ENCODE measurements at regions not wholly inside any gene's neighbourhood (a gene's known extent, or its start where the extent isn't known, plus 50 kb on each side); places are given as distances from the start of the nearest gene placed in this dataset.

- Histone ChIP-seq H3K4me1 (ENCODE audit: control insufficient read depth, extremely low read depth, insufficient read depth, low read length) (no peaks in the 10 kb centered on the region), H4K20me1 (ENCODE audit: control insufficient read depth, extremely low read depth, insufficient read depth, low read length) (no peaks in the 10 kb centered on the region), H3K36me3 (ENCODE audit: control insufficient read depth in 2 of 2, extremely low read depth in 1 of 2, insufficient read depth in 2 of 2, low read length in 2 of 2) (no peaks in the 10 kb centered on the region), H3K9me3 (ENCODE audit: control insufficient read depth, low read depth, low read length) (no peaks in the 10 kb centered on the region), H2AFZ (ENCODE audit: control insufficient read depth, low read length) (no peak overlapping the region), H3K4me2 (ENCODE audit: control insufficient read depth, extremely low read depth, insufficient read depth, low read depth, low read length) (no peak overlapping the region), H3K9me1 (ENCODE audit: control insufficient read depth, extremely low read depth, insufficient read depth, low read length) (no peaks in the 10 kb centered on the region), H3K4me3 (ENCODE audit: control insufficient read depth in 2 of 3, extremely low read depth in 1 of 3, insufficient read depth in 2 of 3, low read depth in 1 of 3, low read length in 3 of 3) (no peak overlapping the region), H3K27me3 (ENCODE audit: control insufficient read depth, extremely low read depth, insufficient read depth, low read length) (no peaks in the 10 kb centered on the region), H3K27ac (ENCODE audit: control insufficient read depth, insufficient read depth, low read length) (no peak overlapping the region), H3K9ac (ENCODE audit: control insufficient read depth, extremely low read depth, insufficient read depth, low read length) (no peak overlapping the region), H3K79me2 (ENCODE audit: control insufficient read depth, insufficient read depth, low read length) (no peaks in the 10 kb centered on the region)
- FAIRE-seq (no peak), DNase-seq (ENCODE audit: low read depth, low spot score) (no peak)
- TF ChIP-seq, protein P1, sequence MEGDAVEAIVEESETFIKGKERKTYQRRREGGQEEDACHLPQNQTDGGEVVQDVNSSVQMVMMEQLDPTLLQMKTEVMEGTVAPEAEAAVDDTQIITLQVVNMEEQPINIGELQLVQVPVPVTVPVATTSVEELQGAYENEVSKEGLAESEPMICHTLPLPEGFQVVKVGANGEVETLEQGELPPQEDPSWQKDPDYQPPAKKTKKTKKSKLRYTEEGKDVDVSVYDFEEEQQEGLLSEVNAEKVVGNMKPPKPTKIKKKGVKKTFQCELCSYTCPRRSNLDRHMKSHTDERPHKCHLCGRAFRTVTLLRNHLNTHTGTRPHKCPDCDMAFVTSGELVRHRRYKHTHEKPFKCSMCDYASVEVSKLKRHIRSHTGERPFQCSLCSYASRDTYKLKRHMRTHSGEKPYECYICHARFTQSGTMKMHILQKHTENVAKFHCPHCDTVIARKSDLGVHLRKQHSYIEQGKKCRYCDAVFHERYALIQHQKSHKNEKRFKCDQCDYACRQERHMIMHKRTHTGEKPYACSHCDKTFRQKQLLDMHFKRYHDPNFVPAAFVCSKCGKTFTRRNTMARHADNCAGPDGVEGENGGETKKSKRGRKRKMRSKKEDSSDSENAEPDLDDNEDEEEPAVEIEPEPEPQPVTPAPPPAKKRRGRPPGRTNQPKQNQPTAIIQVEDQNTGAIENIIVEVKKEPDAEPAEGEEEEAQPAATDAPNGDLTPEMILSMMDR (optimal IDR thresholded peaks at IDR 0.05 in 1 of 3, IDR thresholded peaks at IDR 0.05 in 1 of 3, conservative IDR thresholded peaks at IDR 0.05 in 1 of 3; ENCODE audit: extremely low read depth in 1 of 3, insufficient read depth in 2 of 3, low read length in 3 of 3) = no peak
- TF ChIP-seq EZH2 (IDR thresholded peaks at IDR 0.05; ENCODE audit: low read length) = no peak
- dilution Hi-C loops (cut with MboI; ENCODE audit: extremely low pct_ligation_motif_present, low sequenced_read_pairs) = no loop called here
Measured at GRCh38 chr1:102105931-102106550, 109.3 kb upstream of the OLFM3 start.

GRCh38 chr1:102103646-102104045 is 106.9 kb upstream of the OLFM3 start:
- no peak overlapping the region for H3K4me2 ChIP-seq (ENCODE audit: control insufficient read depth, extremely low read depth, insufficient read depth, low read depth, low read length)
- no peak overlapping the region for H2AFZ ChIP-seq (ENCODE audit: control insufficient read depth, low read length)
- no peak overlapping the region for H3K4me3 ChIP-seq (ENCODE audit: control insufficient read depth in 2 of 3, extremely low read depth in 1 of 3, insufficient read depth in 2 of 3, low read depth in 1 of 3, low read length in 3 of 3)
- H3K4me1 ChIP-seq (ENCODE audit: control insufficient read depth, extremely low read depth, insufficient read depth, low read length) = no peaks in the 10 kb centered on the region
- FAIRE-seq (no peak), DNase-seq (ENCODE audit: low read depth, low spot score) (no peak)
- no peaks in the 10 kb centered on the region for H3K9me3 ChIP-seq (ENCODE audit: control insufficient read depth, low read depth, low read length)
- no peak overlapping the region for H3K27ac ChIP-seq (ENCODE audit: control insufficient read depth, insufficient read depth, low read length)
- TF ChIP-seq, protein P1 (optimal IDR thresholded peaks at IDR 0.05 in 1 of 3, IDR thresholded peaks at IDR 0.05 in 1 of 3, conservative IDR thresholded peaks at IDR 0.05 in 1 of 3; ENCODE audit: extremely low read depth in 1 of 3, insufficient read depth in 2 of 3, low read length in 3 of 3) = no peak
- no peak for TF ChIP-seq EZH2 (IDR thresholded peaks at IDR 0.05; ENCODE audit: low read length)
- H3K9me1 ChIP-seq (ENCODE audit: control insufficient read depth, extremely low read depth, insufficient read depth, low read length) = no peaks in the 10 kb centered on the region
- dilution Hi-C loops (cut with MboI; ENCODE audit: extremely low pct_ligation_motif_present, low sequenced_read_pairs) = no loop called here
- H3K36me3 ChIP-seq (ENCODE audit: control insufficient read depth in 2 of 2, extremely low read depth in 1 of 2, insufficient read depth in 2 of 2, low read length in 2 of 2) = no peaks in the 10 kb centered on the region
- H4K20me1 ChIP-seq (ENCODE audit: control insufficient read depth, extremely low read depth, insufficient read depth, low read length) = no peaks in the 10 kb centered on the region
- H3K27me3 ChIP-seq (ENCODE audit: control insufficient read depth, extremely low read depth, insufficient read depth, low read length) = no peaks in the 10 kb centered on the region
- no peaks in the 10 kb centered on the region for H3K79me2 ChIP-seq (ENCODE audit: control insufficient read depth, insufficient read depth, low read length)
- H3K9ac ChIP-seq (ENCODE audit: control insufficient read depth, extremely low read depth, insufficient read depth, low read length) = no peak overlapping the region

All from keratinocyte (primary cell).